ENCODE measurements at regions not wholly inside any gene's neighbourhood (a gene's known extent, or its start where the extent isn't known, plus 50 kb on each side); places are given as distances from the start of the nearest gene placed in this dataset.
A peak's percentile ranks its signal among the peaks of the same experiment; 100 is the strongest.

- TF ChIP-seq MAX (IDR thresholded peaks at IDR 0.05) (no peak), ZBTB7A (IDR thresholded peaks at IDR 0.05; ENCODE audit: low read depth) (no peak), NFIC (IDR thresholded peaks at IDR 0.05) (no peak), YY1 (IDR thresholded peaks at IDR 0.05; ENCODE audit: low read depth) (no peak), EP300 (IDR thresholded peaks at IDR 0.05; ENCODE audit: borderline replicate concordance) (no peak), EGR1 (IDR thresholded peaks at IDR 0.05) (no peak), USF1 (IDR thresholded peaks at IDR 0.05) (no peak), TCF12 (IDR thresholded peaks at IDR 0.05; ENCODE audit: low read depth) (no peak)
These were observed 1068.4 kb downstream of the PCDH18 start for GRCh38 chr4:136463941-136464340.

GRCh38 chr4:136461533-136461932, 1070.8 kb downstream of the PCDH18 start:
- no peak for TF ChIP-seq ZBTB7A (IDR thresholded peaks at IDR 0.05; ENCODE audit: low read depth)
- TF ChIP-seq CEBPB (IDR thresholded peaks at IDR 0.05): peak; percentile 15; the same call in 1 of the 2 replicates

GRCh38 chr4:136458326-136458725, 1074.0 kb downstream of the PCDH18 start:
- TF ChIP-seq USF1 (IDR thresholded peaks at IDR 0.05): no peak
- TF ChIP-seq ZBTB7A (IDR thresholded peaks at IDR 0.05; ENCODE audit: low read depth): no peak
- no peak for TF ChIP-seq MAX (IDR thresholded peaks at IDR 0.05)

GRCh38 chr4:136457577-136457976, 1074.7 kb downstream of the PCDH18 start:
- TF ChIP-seq CREB1 (IDR thresholded peaks at IDR 0.05; ENCODE audit: low read depth) (no peak), CEBPB (IDR thresholded peaks at IDR 0.05) (no peak), EP300 (IDR thresholded peaks at IDR 0.05; ENCODE audit: borderline replicate concordance) (no peak), YY1 (IDR thresholded peaks at IDR 0.05; ENCODE audit: low read depth) (no peak), MAX (IDR thresholded peaks at IDR 0.05) (no peak), USF1 (IDR thresholded peaks at IDR 0.05) (no peak), FOXM1 (IDR thresholded peaks at IDR 0.05; ENCODE audit: borderline replicate concordance, low read depth) (no peak), ZBTB7A (IDR thresholded peaks at IDR 0.05; ENCODE audit: low read depth) (no peak), TCF12 (IDR thresholded peaks at IDR 0.05; ENCODE audit: low read depth) (no peak), NFIC (IDR thresholded peaks at IDR 0.05) (no peak), EGR1 (IDR thresholded peaks at IDR 0.05) (no peak)

- TF ChIP-seq RAD21 (IDR thresholded peaks at IDR 0.05; ENCODE audit: low read depth) (no peak), FOXM1 (IDR thresholded peaks at IDR 0.05; ENCODE audit: borderline replicate concordance, low read depth) (no peak), NFIC (IDR thresholded peaks at IDR 0.05) (no peak), EGR1 (IDR thresholded peaks at IDR 0.05) (no peak), USF1 (IDR thresholded peaks at IDR 0.05) (no peak), TCF12 (IDR thresholded peaks at IDR 0.05; ENCODE audit: low read depth) (no peak), YY1 (IDR thresholded peaks at IDR 0.05; ENCODE audit: low read depth) (no peak), CEBPB (IDR thresholded peaks at IDR 0.05) (no peak), REST (IDR thresholded peaks at IDR 0.05; ENCODE audit: low read depth) (no peak), CREB1 (IDR thresholded peaks at IDR 0.05; ENCODE audit: low read depth) (no peak), ZBTB7A (IDR thresholded peaks at IDR 0.05; ENCODE audit: low read depth) (no peak), TEAD4 (IDR thresholded peaks at IDR 0.05) (no peak), EP300 (IDR thresholded peaks at IDR 0.05; ENCODE audit: borderline replicate concordance) (no peak), TAF1 (IDR thresholded peaks at IDR 0.05; ENCODE audit: low read depth) (no peak), MAX (IDR thresholded peaks at IDR 0.05) (no peak)
These were observed 1075.3 kb downstream of the PCDH18 start for GRCh38 chr4:136457004-136457403.

GRCh38 chr4:136443006-136443405, 1089.3 kb downstream of the PCDH18 start:
- TF ChIP-seq MAX (IDR thresholded peaks at IDR 0.05) (no peak), REST (IDR thresholded peaks at IDR 0.05; ENCODE audit: low read depth) (0 out of 2 replicates have a peak, but pooled peaks have one; percentile 21)

All from Ishikawa (cell line).